SK-N-SH (cell line): ENCODE measurements at regions not wholly inside any gene's neighbourhood (a gene's known extent, or its start where the extent isn't known, plus 50 kb on each side); places are given as distances from the start of the nearest gene placed in this dataset.

Experiments used
- CTCF ChIA-PET: fragments of 300-600, 350-600 bp; formaldehyde crosslinking; extraction: SDS; loops from one replicate; lab custom pipeline; 2021; lab: Yijun Ruan, JAX
- POLR2A ChIA-PET: fragments of 350-600 bp; sonication (Branson Sonifier 250); formaldehyde crosslinking; extraction: SDS; loops from one replicate; lab custom pipeline; 2020; ENCODE audit warnings: antibody characterized with exemption, inconsistent platforms; lab: Yijun Ruan, JAX
- DNase-seq: peaks from one replicate; pipeline ENCODE4 v3.0.0; 2012
- H2AFZ ChIP-seq: fragments of 200-600 bp; sonication (generic); 2 replicates; pipeline ENCODE4 v1.8.1; 2016; ENCODE audit warnings: antibody characterized with exemption, mild to moderate bottlenecking, low read depth
- H3F3A ChIP-seq: fragments of 200-600 bp; sonication (generic); replicated peaks from 2 replicates; pipeline ENCODE3; 2016; ENCODE audit warnings: antibody characterized with exemption, mild to moderate bottlenecking; ENCODE audit not compliant: insufficient read depth
- H3K27ac ChIP-seq, 2 experiments: fragments of 200-500 bp in 1 of 2; fragments of 200-600 bp in 1 of 2; sonication (Bioruptor generic) in 1 of 2; sonication (generic), shearing (Covaris generic) in 1 of 2; 2 replicates each; pipeline versions ENCODE4 v1.5.1 to v1.6.1; 2014 to 2016; ENCODE audit warnings: low read depth in 2 of 2, inconsistent platforms in 1 of 2, low read length in 1 of 2, mild to moderate bottlenecking in 1 of 2, mixed read lengths in 1 of 2
- H3K27me3 ChIP-seq: fragments of 200-600 bp; sonication (generic), shearing (Covaris generic); 2 replicates; pipeline ENCODE4 v1.6.1; 2016; ENCODE audit warnings: mixed run types; ENCODE audit not compliant: insufficient read depth
- H3K36me3 ChIP-seq, 2 experiments: fragments of 200-500 bp in 1 of 2; fragments of 200-600 bp in 1 of 2; sonication (Bioruptor generic) in 1 of 2; sonication (generic) in 1 of 2; replicated peaks in 1 of 2; 2 replicates each; pipeline versions ENCODE3 to v1.5.1; 2014 to 2016; ENCODE audit warnings: low read length in 1 of 2, mild to moderate bottlenecking in 1 of 2; ENCODE audit not compliant: insufficient read depth in 2 of 2, control insufficient read depth in 1 of 2
- H3K4me1 ChIP-seq, 2 experiments: fragments of 200-500 bp in 1 of 2; fragments of 200-600 bp in 1 of 2; sonication (Bioruptor generic) in 1 of 2; sonication (generic), shearing (Covaris generic) in 1 of 2; 2 replicates each; pipeline versions ENCODE4 v1.5.1 to v1.6.1; 2014 to 2016; ENCODE audit warnings: low read depth in 1 of 2, low read length in 1 of 2, mixed run types in 1 of 2; ENCODE audit not compliant: insufficient read depth in 2 of 2, control insufficient read depth in 1 of 2
- H3K4me2 ChIP-seq: fragments of 200-600 bp; sonication (generic), shearing (Covaris generic); 2 replicates; pipeline ENCODE4 v1.6.1; 2017; ENCODE audit warnings: mixed run types
- H3K4me3 ChIP-seq, 2 experiments: fragments of 200-500 bp in 1 of 2; fragments of 200-600 bp in 1 of 2; sonication (Bioruptor generic) in 1 of 2; sonication (generic), shearing (Covaris generic) in 1 of 2; 2 replicates each; pipeline versions ENCODE4 v1.5.1 to v1.8.1; 2014 to 2016; ENCODE audit warnings: low read depth in 2 of 2, inconsistent platforms in 1 of 2, low read length in 1 of 2, mild to moderate bottlenecking in 1 of 2, mixed read lengths in 1 of 2, moderate library complexity in 1 of 2
- H3K79me2 ChIP-seq: fragments of 200-600 bp; sonication (generic); 2 replicates; pipeline ENCODE4 v1.8.1; 2017; ENCODE audit warnings: mild to moderate bottlenecking; ENCODE audit not compliant: insufficient read depth
- H3K9ac ChIP-seq: fragments of 200-600 bp; sonication (generic); 2 replicates; pipeline ENCODE4 v1.6.1; 2017; ENCODE audit warnings: mixed run types
- H3K9me2 ChIP-seq: fragments of 200-600 bp; sonication (generic); 2 replicates; pipeline ENCODE4 v1.6.1; 2017; ENCODE audit warnings: mixed run types
- H3K9me3 ChIP-seq: fragments of 200-600 bp; sonication (generic); 2 replicates; pipeline ENCODE4 v1.6.1; 2017; ENCODE audit warnings: mixed run types, mild to moderate bottlenecking, moderate library complexity
- H4K20me1 ChIP-seq: fragments of 200-600 bp; sonication (generic); 2 replicates; pipeline ENCODE4 v1.6.1; 2017; ENCODE audit warnings: mild to moderate bottlenecking, mixed run types; ENCODE audit not compliant: insufficient read depth
- CHD2 ChIP-seq: fragments of 150-350 bp; IDR thresholded peaks from 2 replicates; pipeline ENCODE4 v1.6.1; 2018; ENCODE audit warnings: low read length; ENCODE audit not compliant: partially characterized antibody
- CTCF ChIP-seq: fragments of 200-600 bp; sonication (generic); IDR thresholded peaks from 2 replicates; pipeline ENCODE4 v1.6.1; 2017; ENCODE audit warnings: antibody characterized with exemption, mild to moderate bottlenecking, moderate library complexity
- ELF1 ChIP-seq: IDR thresholded peaks from 2 replicates; pipeline ENCODE4 v1.4.0; 2012
- FOSL2 ChIP-seq: IDR thresholded peaks from 2 replicates; pipeline ENCODE4 v1.4.0; 2012; ENCODE audit warnings: low read depth, mild to moderate bottlenecking, moderate library complexity, borderline replicate concordance
- GABPA ChIP-seq: IDR thresholded peaks from 2 replicates; pipeline ENCODE4 v1.4.0; 2012; ENCODE audit warnings: low read depth, mild to moderate bottlenecking
- GATA2 ChIP-seq: sonication (generic); formaldehyde crosslinking; IDR thresholded peaks from 2 replicates; pipeline ENCODE4 v1.5.0; 2020; ENCODE audit warnings: mild to moderate bottlenecking, missing genetic modification reagents
- MAX ChIP-seq: IDR thresholded peaks from 2 replicates; pipeline ENCODE4 v1.4.0; 2012; ENCODE audit warnings: low read depth
- NRF1 ChIP-seq: IDR thresholded peaks from 2 replicates; pipeline ENCODE4 v1.6.1; 2012; ENCODE audit warnings: low read depth, mild to moderate bottlenecking, low read length
- RAD21 ChIP-seq: IDR thresholded peaks from 2 replicates; pipeline ENCODE4 v1.6.1; 2012; ENCODE audit warnings: mild to moderate bottlenecking, low read length
- REST ChIP-seq: IDR thresholded peaks from 2 replicates; pipeline ENCODE4 v1.6.1; 2012; ENCODE audit warnings: mild to moderate bottlenecking, low read depth, low read length, moderate library complexity
- RXRA ChIP-seq: IDR thresholded peaks from 2 replicates; pipeline ENCODE4 v1.4.0; 2012; ENCODE audit warnings: low read depth, mild to moderate bottlenecking, borderline replicate concordance
- TAF1 ChIP-seq: IDR thresholded peaks from 2 replicates; pipeline ENCODE4 v1.6.1; 2012; ENCODE audit warnings: low read depth, mild to moderate bottlenecking, low read length, moderate library complexity, borderline replicate concordance
- TCF12 ChIP-seq: IDR thresholded peaks from 2 replicates; pipeline ENCODE4 v1.4.0; 2012
- USF1 ChIP-seq: IDR thresholded peaks from 2 replicates; pipeline ENCODE4 v1.4.0; 2012; ENCODE audit warnings: low read depth, borderline replicate concordance
- YY1 ChIP-seq: IDR thresholded peaks from 2 replicates; pipeline ENCODE4 v1.4.0; 2012; ENCODE audit warnings: low read depth, mild to moderate bottlenecking
- WGBS: methylation state at CpG from one replicate; pipeline ENCODE4 v1.1.6; 2017; ENCODE audit warnings: low lambda C conversion rate; 5-methylcytosine and 5-hydroxymethylcytosine counted together

- TF ChIP-seq CTCF (no peak), RAD21 (no peak), MAX (no peak), NRF1 (no peak), RXRA (no peak), GABPA (no peak), FOSL2 (no peak)
Observed at GRCh38 chr5:74352256-74352655, 288.3 kb downstream of the ENC1 start (continued).

- Histone ChIP-seq H3K4me2 (no peak overlapping the region), H3K27me3 (no peaks in the 10 kb centered on the region), H3K4me1 (no peaks in the 10 kb centered on the region; a peak in 1 of 4 replicates), H3K79me2 (no peaks in the 10 kb centered on the region), H2AFZ (no peak overlapping the region), H3F3A (no peaks in the 10 kb centered on the region), H3K9ac (no peak overlapping the region), H4K20me1 (no peaks in the 10 kb centered on the region), H3K36me3 (no peaks in the 10 kb centered on the region), H3K4me3 (no peak overlapping the region), H3K9me3 (no peaks in the 10 kb centered on the region), H3K9me2 (no peaks in the 10 kb centered on the region), H3K27ac (no peak overlapping the region)
- POLR2A ChIA-PET = no interaction called here
- DNase-seq = no peak
- TF ChIP-seq YY1 (no peak), TCF12 (no peak), TAF1 (no peak), USF1 (no peak), CTCF (no peak), REST (no peak), GATA2 (CRISPR knock-in tag) (no peak), GABPA (no peak), FOSL2 (no peak), ELF1 (no peak), CHD2 (no peak), RXRA (no peak)
- CTCF ChIA-PET = no interaction called here
- WGBS = 83% methylated on average over 5 of the region's 5 CpGs
Observed at GRCh38 chr5:74342948-74343682, 297.4 kb downstream of the ENC1 start.
